ENCODE measurements at regions not wholly inside any gene's neighbourhood (a gene's known extent, or its start where the extent isn't known, plus 50 kb on each side); places are given as distances from the start of the nearest gene placed in this dataset.

GRCh38 chr4:175125410-175126068 lies 207.4 kb downstream of the ADAM29 start:
- DNase-seq (ENCODE audit: low read depth in 2 of 3, low spot score in 2 of 3): no peak

GRCh38 chr4:175127314-175127713 lies 209.2 kb downstream of the ADAM29 start:
- DNase-seq (ENCODE audit: low read depth in 2 of 3, low spot score in 2 of 3): no peak

- DNase-seq (ENCODE audit: low read depth in 2 of 3, low spot score in 2 of 3): no peak
These were observed 211.6 kb downstream of the ADAM29 start for GRCh38 chr4:175129797-175130196.

GRCh38 chr4:175139205-175139604 lies 221.0 kb downstream of the ADAM29 start:
- DNase-seq (ENCODE audit: low read depth in 2 of 3, low spot score in 2 of 3): no peak

GRCh38 chr4:175143116-175143515 lies 225.0 kb downstream of the ADAM29 start:
- no peak for DNase-seq (ENCODE audit: low read depth in 2 of 3, low spot score in 2 of 3)

- DNase-seq (ENCODE audit: low read depth in 2 of 3, low spot score in 2 of 3): no peak
These were observed 228.6 kb downstream of the ADAM29 start for GRCh38 chr4:175146799-175147198.

GRCh38 chr4:175147233-175147632 lies 229.1 kb downstream of the ADAM29 start:
- no peak for DNase-seq (ENCODE audit: low read depth in 2 of 3, low spot score in 2 of 3)

- no peak for DNase-seq (ENCODE audit: low read depth in 2 of 3, low spot score in 2 of 3)
These were observed 247.9 kb downstream of the ADAM29 start for GRCh38 chr4:175166020-175166419.

GRCh38 chr4:175176710-175177109 lies 258.6 kb downstream of the ADAM29 start:
- no peak for DNase-seq (ENCODE audit: low read depth in 2 of 3, low spot score in 2 of 3)

GRCh38 chr4:175190654-175191053 lies 272.5 kb downstream of the ADAM29 start:
- no peak for DNase-seq (ENCODE audit: low read depth in 2 of 3, low spot score in 2 of 3)

GRCh38 chr4:175198056-175198455 lies 279.9 kb downstream of the ADAM29 start:
- DNase-seq (ENCODE audit: low read depth in 2 of 3, low spot score in 2 of 3): no peak

GRCh38 chr4:175215208-175215607 lies 297.1 kb downstream of the ADAM29 start:
- DNase-seq (ENCODE audit: low read depth in 2 of 3, low spot score in 2 of 3): no peak

GRCh38 chr4:175215657-175216056 lies 297.5 kb downstream of the ADAM29 start:
- DNase-seq (ENCODE audit: low read depth in 2 of 3, low spot score in 2 of 3): no peak

- no peak for DNase-seq (ENCODE audit: low read depth in 2 of 3, low spot score in 2 of 3)
These were observed 311.0 kb downstream of the ADAM29 start for GRCh38 chr4:175229154-175229553.

- no peak for DNase-seq (ENCODE audit: low read depth in 2 of 3, low spot score in 2 of 3)
These were observed 316.0 kb downstream of the ADAM29 start for GRCh38 chr4:175234162-175234561.

GRCh38 chr4:175238827-175239517 lies 320.8 kb downstream of the ADAM29 start:
- DNase-seq (ENCODE audit: low read depth in 2 of 3, low spot score in 2 of 3): no peak

- no peak for DNase-seq (ENCODE audit: low read depth in 2 of 3, low spot score in 2 of 3)
These were observed 328.8 kb downstream of the ADAM29 start for GRCh38 chr4:175246941-175247340.

- no peak for DNase-seq (ENCODE audit: low read depth in 2 of 3, low spot score in 2 of 3)
These were observed 334.5 kb downstream of the ADAM29 start for GRCh38 chr4:175252642-175253041.

GRCh38 chr4:175253184-175253902 lies 335.2 kb downstream of the ADAM29 start:
- DNase-seq (ENCODE audit: low read depth in 2 of 3, low spot score in 2 of 3): no peak

- no peak for DNase-seq (ENCODE audit: low read depth in 2 of 3, low spot score in 2 of 3)
These were observed 345.4 kb downstream of the ADAM29 start for GRCh38 chr4:175263537-175263936.

GRCh38 chr4:175271010-175271630 lies 353.0 kb downstream of the ADAM29 start:
- no peak for DNase-seq (ENCODE audit: low read depth in 2 of 3, low spot score in 2 of 3)
